Esophagus muscularis mucosa (tissue), 3 donors: ENCODE measurements at regions not wholly inside any gene's neighbourhood (a gene's known extent, or its start where the extent isn't known, plus 50 kb on each side); places are given as distances from the start of the nearest gene placed in this dataset.

Experiments used
- EP300 ChIP-seq: sonication (generic); formaldehyde crosslinking; IDR thresholded peaks from one replicate; pipeline ENCODE4 v1.6.1; 2017; ENCODE audit warnings: antibody characterized with exemption
- TF ChIP-seq, protein P1 (sequence below), 3 experiments: fragments of 200-600 bp in 2 of 3; fragments of 450-650 bp in 1 of 3; sonication (generic) in 2 of 3; IDR thresholded peaks; one replicate each; pipeline ENCODE4 v1.5.1; 2017 to 2019; ENCODE audit warnings: antibody characterized with exemption in 3 of 3, mild to moderate bottlenecking in 2 of 3, moderate library complexity in 1 of 3

DNA sequence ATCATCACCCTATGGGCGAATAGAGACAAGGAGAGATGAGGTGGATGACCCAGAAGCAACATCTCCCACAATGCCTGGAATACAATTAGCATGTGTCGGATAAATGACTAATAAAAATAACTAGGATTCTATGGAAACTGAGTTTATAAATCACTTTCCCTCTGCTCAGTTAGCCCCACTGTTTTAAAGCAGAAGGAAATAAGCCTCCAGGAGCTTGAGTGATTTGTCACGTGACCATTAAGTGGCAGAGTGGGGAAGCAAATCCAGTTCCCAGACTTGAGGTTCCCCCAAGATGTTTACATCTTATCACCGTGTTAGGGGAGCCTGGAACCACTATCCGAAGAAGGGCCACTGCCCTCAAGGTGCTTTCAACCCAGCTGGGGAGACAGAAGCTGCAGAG lies 136.5 kb upstream of the CCND2 start:
- no peak for TF ChIP-seq EP300
- TF ChIP-seq, protein P1, sequence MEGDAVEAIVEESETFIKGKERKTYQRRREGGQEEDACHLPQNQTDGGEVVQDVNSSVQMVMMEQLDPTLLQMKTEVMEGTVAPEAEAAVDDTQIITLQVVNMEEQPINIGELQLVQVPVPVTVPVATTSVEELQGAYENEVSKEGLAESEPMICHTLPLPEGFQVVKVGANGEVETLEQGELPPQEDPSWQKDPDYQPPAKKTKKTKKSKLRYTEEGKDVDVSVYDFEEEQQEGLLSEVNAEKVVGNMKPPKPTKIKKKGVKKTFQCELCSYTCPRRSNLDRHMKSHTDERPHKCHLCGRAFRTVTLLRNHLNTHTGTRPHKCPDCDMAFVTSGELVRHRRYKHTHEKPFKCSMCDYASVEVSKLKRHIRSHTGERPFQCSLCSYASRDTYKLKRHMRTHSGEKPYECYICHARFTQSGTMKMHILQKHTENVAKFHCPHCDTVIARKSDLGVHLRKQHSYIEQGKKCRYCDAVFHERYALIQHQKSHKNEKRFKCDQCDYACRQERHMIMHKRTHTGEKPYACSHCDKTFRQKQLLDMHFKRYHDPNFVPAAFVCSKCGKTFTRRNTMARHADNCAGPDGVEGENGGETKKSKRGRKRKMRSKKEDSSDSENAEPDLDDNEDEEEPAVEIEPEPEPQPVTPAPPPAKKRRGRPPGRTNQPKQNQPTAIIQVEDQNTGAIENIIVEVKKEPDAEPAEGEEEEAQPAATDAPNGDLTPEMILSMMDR (IDR thresholded peaks at IDR 0.05), result no peak
